IPS DF 19.7 (cell line): ENCODE measurements at regions not wholly inside any gene's neighbourhood (a gene's known extent, or its start where the extent isn't known, plus 50 kb on each side); places are given as distances from the start of the nearest gene placed in this dataset.

Experiments
- DNase-seq: peaks from one replicate; pipeline ENCODE4 v3.0.0-alpha.2; 2013; ENCODE audit warnings: low read depth, low spot score

DNA sequence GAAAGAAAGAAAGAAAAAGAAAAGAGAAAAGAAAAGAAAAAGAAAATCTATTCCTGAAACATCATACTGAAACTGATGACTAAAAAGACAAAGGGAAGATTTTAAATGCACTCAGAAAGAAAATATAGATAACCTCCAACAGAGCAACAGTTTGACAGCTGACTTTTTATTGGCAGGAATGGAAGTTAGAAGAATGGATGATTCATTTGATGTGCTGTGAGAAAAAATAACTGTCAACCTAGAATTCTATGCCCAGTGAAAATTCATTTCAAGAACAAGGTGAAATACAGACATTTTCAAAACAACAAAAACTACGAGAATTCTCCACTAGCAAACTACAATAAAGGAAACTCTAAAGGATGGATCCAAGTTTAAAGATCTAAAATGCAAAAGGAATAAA lies 50.5 kb upstream of the HSPA12A start:
- no peak for DNase-seq

GRCh38 chr10:116796469-116796868 lies 52.8 kb upstream of the ENO4 start:
- no peak for DNase-seq

DNA sequence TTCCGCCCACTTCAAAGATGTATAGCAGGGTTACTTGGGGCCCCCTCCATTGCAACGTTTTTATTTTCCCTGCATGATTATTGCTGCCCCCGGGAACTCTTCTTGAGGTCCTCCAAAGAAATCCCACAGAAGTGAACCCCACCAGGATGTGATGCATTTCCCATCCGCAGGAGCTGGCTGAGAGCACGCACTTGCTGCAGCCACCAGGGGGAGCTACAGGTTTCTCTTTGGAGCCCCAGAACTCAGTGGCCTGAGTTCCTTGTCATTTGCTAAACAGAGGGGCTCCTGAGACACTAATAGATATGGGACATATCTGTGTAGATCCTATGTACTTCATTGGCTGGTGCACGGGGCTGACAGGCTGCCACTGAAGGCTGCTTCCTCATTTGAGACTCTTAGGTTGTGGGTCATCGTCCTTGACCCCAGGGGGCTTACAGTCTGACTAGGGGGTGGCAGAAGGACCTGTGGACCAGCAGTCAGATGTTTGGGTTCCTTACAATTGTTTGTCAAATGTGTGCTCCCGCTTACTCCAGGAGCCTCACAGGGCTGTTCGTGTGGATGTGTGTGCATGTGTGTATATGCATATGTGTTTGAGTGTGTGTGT lies 52.3 kb upstream of the ENO4 start:
- DNase-seq: peak; percentile 28

- no peak for DNase-seq
These were observed 50.4 kb upstream of the ENO4 start for GRCh38 chr10:116798859-116799258.
